ENCODE measurements at regions not wholly inside any gene's neighbourhood (a gene's known extent, or its start where the extent isn't known, plus 50 kb on each side); places are given as distances from the start of the nearest gene placed in this dataset.

- Histone ChIP-seq H3K4me3 (ENCODE audit: control insufficient read depth in 1 of 7, extremely low read depth in 1 of 7, insufficient read depth in 4 of 7, low read depth in 2 of 7, low read length in 6 of 7) (no peak overlapping the region), H3K36me3 (ENCODE audit: control insufficient read depth in 4 of 4, insufficient read depth in 4 of 4, low read length in 3 of 4) (no peaks in the 10 kb centered on the region), H3K4me1 (ENCODE audit: control extremely low read depth in 1 of 4, control insufficient read depth in 4 of 4, insufficient read depth in 4 of 4, low read length in 3 of 4) (no peaks in the 10 kb centered on the region), H3K9me3 (ENCODE audit: control extremely low read depth in 1 of 5, control insufficient read depth in 4 of 5, insufficient read depth in 2 of 5, low read depth in 1 of 5, low read length in 4 of 5) (no peaks in the 10 kb centered on the region), H3K27me3 (replicated peaks in 2 of 5; ENCODE audit: control insufficient read depth in 4 of 5, insufficient read depth in 5 of 5, low read length in 4 of 5) (peaks cover 0 to 2% (median 0%) of the 10 kb centered on the region in 5 experiments), H3K27ac (ENCODE audit: insufficient read depth in 1 of 2, low read depth in 1 of 2, low read length in 2 of 2, poor library complexity in 1 of 2, severe bottlenecking in 2 of 2) (no peak overlapping the region)
- CTCF ChIA-PET: no interaction called here
- POLR2A ChIA-PET: no interaction called here
- DNase-seq: no peak
- WGBS (ENCODE audit: insufficient coverage): 93% methylated on average over 5 of the region's 6 CpGs
Measured at GRCh38 chr2:103010306-103010705, 248.5 kb downstream of the TMEM182 start.

GRCh38 chr2:103010751-103011150 lies 248.9 kb downstream of the TMEM182 start:
- H3K27ac ChIP-seq (ENCODE audit: insufficient read depth in 1 of 2, low read depth in 1 of 2, low read length in 2 of 2, poor library complexity in 1 of 2, severe bottlenecking in 2 of 2): no peak overlapping the region
- H3K4me1 ChIP-seq (ENCODE audit: control extremely low read depth in 1 of 4, control insufficient read depth in 4 of 4, insufficient read depth in 4 of 4, low read length in 3 of 4): no peaks in the 10 kb centered on the region
- H3K9me3 ChIP-seq (ENCODE audit: control extremely low read depth in 1 of 5, control insufficient read depth in 4 of 5, insufficient read depth in 2 of 5, low read depth in 1 of 5, low read length in 4 of 5): no peaks in the 10 kb centered on the region
- peaks cover 0 to 2% (median 0%) of the 10 kb centered on the region in 5 experiments for H3K27me3 ChIP-seq (replicated peaks in 2 of 5; ENCODE audit: control insufficient read depth in 4 of 5, insufficient read depth in 5 of 5, low read length in 4 of 5)
- no peak for DNase-seq
- no peaks in the 10 kb centered on the region for H3K36me3 ChIP-seq (ENCODE audit: control insufficient read depth in 4 of 4, insufficient read depth in 4 of 4, low read length in 3 of 4)
- no peak overlapping the region for H3K4me3 ChIP-seq (ENCODE audit: control insufficient read depth in 1 of 7, extremely low read depth in 1 of 7, insufficient read depth in 4 of 7, low read depth in 2 of 7, low read length in 6 of 7)
- CTCF ChIA-PET: no interaction called here
- WGBS (ENCODE audit: insufficient coverage): 99% methylated on average over 10 of the region's 10 CpGs
- POLR2A ChIA-PET: no interaction called here

DNA sequence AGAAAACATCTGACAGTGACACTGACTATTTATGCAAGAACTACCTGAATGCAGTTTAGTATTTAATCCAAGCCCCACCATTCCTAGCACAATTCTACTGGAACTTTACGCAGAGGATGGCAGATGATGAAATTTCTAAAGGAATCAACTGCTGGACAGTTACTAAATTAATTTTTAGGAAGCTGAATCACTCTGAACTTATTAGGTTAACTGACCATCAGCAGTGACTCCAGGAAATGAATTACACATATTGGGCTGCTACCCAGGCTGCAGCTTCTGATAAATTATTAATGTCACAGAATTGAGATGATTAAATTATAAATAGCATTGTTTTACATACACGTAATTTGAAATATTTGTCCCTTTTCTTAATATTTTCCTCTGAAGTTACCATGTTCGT lies 250.8 kb downstream of the TMEM182 start:
- peaks cover 0 to 2% (median 0%) of the 10 kb centered on the region in 5 experiments for H3K27me3 ChIP-seq (replicated peaks in 2 of 5; ENCODE audit: control insufficient read depth in 4 of 5, insufficient read depth in 5 of 5, low read length in 4 of 5)
- H3K4me3 ChIP-seq (ENCODE audit: control insufficient read depth in 1 of 7, extremely low read depth in 1 of 7, insufficient read depth in 4 of 7, low read depth in 2 of 7, low read length in 6 of 7): no peak overlapping the region
- CTCF ChIA-PET: no interaction called here
- H3K9me3 ChIP-seq (ENCODE audit: control extremely low read depth in 1 of 5, control insufficient read depth in 4 of 5, insufficient read depth in 2 of 5, low read depth in 1 of 5, low read length in 4 of 5): no peaks in the 10 kb centered on the region
- WGBS (ENCODE audit: insufficient coverage): 86% methylated on average over 1 of the region's 3 CpGs
- no peak for DNase-seq
- no peak overlapping the region for H3K27ac ChIP-seq (ENCODE audit: insufficient read depth in 1 of 2, low read depth in 1 of 2, low read length in 2 of 2, poor library complexity in 1 of 2, severe bottlenecking in 2 of 2)
- H3K4me1 ChIP-seq (ENCODE audit: control extremely low read depth in 1 of 4, control insufficient read depth in 4 of 4, insufficient read depth in 4 of 4, low read length in 3 of 4): no peaks in the 10 kb centered on the region
- H3K36me3 ChIP-seq (ENCODE audit: control insufficient read depth in 4 of 4, insufficient read depth in 4 of 4, low read length in 3 of 4): no peaks in the 10 kb centered on the region
- POLR2A ChIA-PET: no interaction called here

DNA sequence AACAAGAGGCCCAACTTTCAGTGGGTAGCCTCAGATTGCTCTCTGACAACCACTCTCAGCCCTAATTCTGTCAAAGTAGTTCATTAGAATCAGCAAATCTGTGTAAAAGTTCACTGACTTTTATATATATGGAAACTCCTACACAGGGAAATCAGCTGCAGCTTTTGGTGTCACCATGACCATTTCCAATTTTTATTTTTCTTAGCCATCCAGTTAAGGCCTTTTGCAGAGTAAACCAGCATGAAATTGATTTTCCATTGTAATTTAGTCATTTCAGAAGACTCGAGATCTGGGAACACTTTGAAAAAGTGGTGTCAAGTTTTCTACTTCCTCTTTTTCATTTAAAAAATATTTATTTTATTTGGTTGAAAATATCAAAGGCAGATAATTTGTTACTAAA lies 263.2 kb downstream of the TMEM182 start:
- H3K27me3 ChIP-seq (replicated peaks in 2 of 5; ENCODE audit: control insufficient read depth in 4 of 5, insufficient read depth in 5 of 5, low read length in 4 of 5): no peaks in the 10 kb centered on the region
- H3K9me3 ChIP-seq (ENCODE audit: control extremely low read depth in 1 of 5, control insufficient read depth in 4 of 5, insufficient read depth in 2 of 5, low read depth in 1 of 5, low read length in 4 of 5): no peaks in the 10 kb centered on the region
- CTCF ChIA-PET: no interaction called here
- no peak overlapping the region for H3K27ac ChIP-seq (ENCODE audit: insufficient read depth in 1 of 2, low read depth in 1 of 2, low read length in 2 of 2, poor library complexity in 1 of 2, severe bottlenecking in 2 of 2)
- no peaks in the 10 kb centered on the region for H3K36me3 ChIP-seq (ENCODE audit: control insufficient read depth in 4 of 4, insufficient read depth in 4 of 4, low read length in 3 of 4)
- POLR2A ChIA-PET: no interaction called here
- WGBS (ENCODE audit: insufficient coverage): no CpG with 5 or more reads among the region's 1 CpG
- peaks cover 0 to 12% (median 5%) of the 10 kb centered on the region in 4 experiments for H3K4me1 ChIP-seq (ENCODE audit: control extremely low read depth in 1 of 4, control insufficient read depth in 4 of 4, insufficient read depth in 4 of 4, low read length in 3 of 4)
- H3K4me3 ChIP-seq (ENCODE audit: control insufficient read depth in 1 of 7, extremely low read depth in 1 of 7, insufficient read depth in 4 of 7, low read depth in 2 of 7, low read length in 6 of 7): no peak overlapping the region
- no peak for DNase-seq

DNA sequence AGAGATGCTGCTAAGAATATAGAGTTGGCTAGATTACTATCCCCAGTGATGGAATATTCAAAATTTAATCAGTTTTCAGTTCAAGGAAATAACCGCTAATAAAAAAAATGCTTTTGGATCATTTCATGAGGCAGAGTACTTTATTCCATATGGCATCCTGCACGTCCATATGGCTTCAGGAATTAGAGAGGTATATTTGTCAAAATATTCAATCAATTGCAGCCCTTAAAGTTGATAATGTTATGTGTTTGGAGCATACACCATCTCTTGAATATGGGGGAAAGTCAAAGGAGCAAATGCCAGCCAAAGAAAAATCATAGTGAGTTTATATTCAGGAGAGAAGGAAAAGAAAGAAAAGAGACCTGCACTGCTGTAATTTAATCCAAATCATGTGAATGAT lies 266.4 kb downstream of the TMEM182 start:
- ChIA-PET CTCF (no interaction called here), POLR2A (no interaction called here)
- WGBS (ENCODE audit: insufficient coverage): 100% methylated on average over 2 of the region's 2 CpGs
- Histone ChIP-seq H3K27ac (ENCODE audit: insufficient read depth in 1 of 2, low read depth in 1 of 2, low read length in 2 of 2, poor library complexity in 1 of 2, severe bottlenecking in 2 of 2) (no peak overlapping the region), H3K4me1 (ENCODE audit: control extremely low read depth in 1 of 4, control insufficient read depth in 4 of 4, insufficient read depth in 4 of 4, low read length in 3 of 4) (peaks cover 0 to 12% (median 5%) of the 10 kb centered on the region in 4 experiments), H3K36me3 (ENCODE audit: control insufficient read depth in 4 of 4, insufficient read depth in 4 of 4, low read length in 3 of 4) (no peaks in the 10 kb centered on the region), H3K9me3 (ENCODE audit: control extremely low read depth in 1 of 5, control insufficient read depth in 4 of 5, insufficient read depth in 2 of 5, low read depth in 1 of 5, low read length in 4 of 5) (no peaks in the 10 kb centered on the region), H3K27me3 (replicated peaks in 2 of 5; ENCODE audit: control insufficient read depth in 4 of 5, insufficient read depth in 5 of 5, low read length in 4 of 5) (no peaks in the 10 kb centered on the region), H3K4me3 (ENCODE audit: control insufficient read depth in 1 of 7, extremely low read depth in 1 of 7, insufficient read depth in 4 of 7, low read depth in 2 of 7, low read length in 6 of 7) (no peak overlapping the region)
- no peak for DNase-seq

All from common myeloid progenitor, CD34-positive (primary cell).